GM18505 (cell line): ENCODE measurements at regions not wholly inside any gene's neighbourhood (a gene's known extent, or its start where the extent isn't known, plus 50 kb on each side); places are given as distances from the start of the nearest gene placed in this dataset.
"Not testable (repeated sequence)": the region's sequence is repeated elsewhere in the genome, so short reads cannot be mapped to it uniquely, and the experiment has no call there.

ENCODE experiments used
- ATAC-seq: cut with Tn5 transposase; IDR thresholded peaks from one replicate; pipeline ENCODE4 v1.9.1; 2021; ENCODE audit not compliant: unreplicated experiment
- POLR2A ChIP-seq: IDR thresholded peaks from 4 replicates; pipeline ENCODE4 v1.6.1; 2011; ENCODE audit warnings: borderline replicate concordance; ENCODE audit not compliant: insufficient read depth, insufficient read length; ENCODE audit errors: extremely low read depth

DNA sequence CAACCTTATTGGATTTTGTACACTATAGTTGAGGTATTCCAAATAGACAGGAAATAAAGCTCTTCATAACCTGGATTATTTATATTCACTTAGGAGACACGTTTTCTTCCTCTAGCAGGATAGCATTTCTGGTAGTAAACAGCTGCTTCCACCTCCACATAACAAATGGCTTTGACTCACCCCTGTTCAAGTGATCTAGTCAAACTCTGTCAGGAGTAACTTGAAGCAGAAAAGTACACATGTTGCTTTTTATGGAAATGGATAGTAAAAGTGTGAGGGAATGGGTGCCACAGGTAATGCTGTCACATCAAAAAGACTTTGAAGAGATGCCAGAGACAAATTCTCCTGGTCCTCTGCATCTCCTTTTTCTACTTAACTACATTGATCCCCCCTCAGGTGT, 258.7 kb upstream of the SLC7A11 start:
- no peak for ATAC-seq
- TF ChIP-seq POLR2A: no peak

DNA sequence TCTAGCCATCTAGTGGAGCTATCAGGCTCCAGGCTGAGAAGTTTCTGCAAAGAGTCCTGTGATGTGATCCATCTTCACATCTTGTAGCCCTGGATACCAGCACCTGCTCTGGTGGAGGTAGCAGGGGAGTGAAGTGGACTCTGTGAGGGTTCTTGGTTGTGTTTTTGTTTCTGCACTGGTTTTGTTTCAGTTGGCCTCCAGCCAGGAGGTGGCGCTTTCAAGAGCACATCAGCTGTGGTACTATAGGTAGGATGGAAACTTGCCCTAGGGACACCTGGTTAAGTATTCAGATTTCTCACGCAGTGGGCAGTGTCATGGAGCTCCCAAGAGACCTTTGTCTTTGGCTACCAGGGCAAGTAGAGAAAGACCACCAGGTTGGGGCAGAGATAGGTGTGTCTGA, 257.5 kb upstream of the SLC7A11 start:
- no peak for ATAC-seq
- TF ChIP-seq POLR2A: no peak

DNA sequence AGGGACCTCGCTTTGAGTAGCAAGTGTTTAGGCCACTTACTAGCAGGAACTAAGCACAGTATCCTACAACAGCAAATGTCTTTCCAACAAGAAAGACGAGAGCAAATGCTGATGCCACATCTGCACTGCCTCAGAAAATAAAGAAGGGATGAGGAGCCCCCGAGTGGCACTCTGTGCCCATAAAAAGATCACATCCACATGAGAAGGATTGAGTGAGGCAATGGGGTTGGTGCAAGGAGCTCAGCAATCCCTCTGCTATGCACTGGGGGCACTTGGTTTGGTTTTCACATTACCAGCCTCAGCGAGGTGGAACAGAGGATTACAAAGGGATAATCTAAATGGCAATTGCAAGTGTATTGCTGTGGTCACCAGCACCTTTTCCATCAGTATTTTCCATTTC, 252.8 kb upstream of the SLC7A11 start:
- TF ChIP-seq POLR2A: no peak
- ATAC-seq: peak; percentile 68

DNA sequence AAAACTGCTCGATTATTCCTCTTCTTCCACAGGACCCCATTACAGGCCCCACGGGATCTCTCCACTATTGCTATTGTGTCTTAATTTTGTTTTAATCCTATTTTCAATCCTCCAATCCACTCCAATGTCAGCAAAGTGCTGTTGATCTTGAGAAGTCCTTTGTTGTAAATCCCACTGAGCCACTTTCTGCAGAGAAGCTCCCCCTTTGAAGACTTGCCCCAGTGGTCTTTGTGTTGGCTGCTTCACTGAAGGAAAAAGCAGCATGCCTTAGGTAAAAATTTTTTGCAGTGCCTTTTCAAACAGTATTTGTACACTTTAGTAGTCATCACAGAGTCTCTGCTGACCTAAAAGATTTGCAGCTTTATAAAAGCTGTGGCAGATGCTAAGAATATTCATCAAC, 252.0 kb upstream of the SLC7A11 start:
- no peak for TF ChIP-seq POLR2A
- no peak for ATAC-seq

DNA sequence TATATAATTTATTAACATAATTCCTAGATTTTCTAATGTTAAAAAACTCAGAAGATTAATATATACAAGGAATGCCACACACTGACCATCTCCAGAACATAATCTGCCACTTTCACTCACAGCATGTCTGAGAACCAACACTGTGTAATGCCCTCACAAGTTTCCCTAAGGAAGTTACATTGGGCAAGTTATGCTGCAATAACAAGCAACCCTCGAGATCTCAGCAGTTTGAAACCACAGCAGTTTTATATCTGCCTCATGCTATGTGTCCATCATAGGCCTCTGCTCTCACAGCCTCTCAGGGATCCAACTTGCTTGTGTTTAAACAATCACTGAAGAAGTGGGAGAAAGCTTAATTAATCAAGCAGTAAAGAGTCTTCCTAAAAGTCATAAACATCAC, 250.0 kb upstream of the SLC7A11 start:
- ATAC-seq: no peak
- TF ChIP-seq POLR2A: no peak

DNA sequence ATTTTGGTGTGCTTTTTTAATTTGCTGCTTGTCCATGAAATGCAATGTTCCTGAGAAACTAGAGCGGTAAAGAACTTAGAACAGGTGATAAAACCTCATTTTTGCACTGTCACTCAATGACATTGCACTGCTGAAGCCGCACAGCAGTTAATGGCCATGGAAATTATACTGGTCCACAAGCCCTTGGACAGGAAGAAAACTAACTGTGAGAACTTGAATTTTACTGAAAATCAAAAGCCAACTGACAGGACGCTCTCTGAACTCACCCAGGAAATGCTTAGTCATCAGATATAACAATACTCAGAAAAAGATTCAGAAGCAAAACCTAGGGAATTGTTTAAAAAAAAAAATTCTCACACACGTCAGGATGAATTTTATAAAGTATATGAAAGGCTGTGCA, 246.4 kb upstream of the SLC7A11 start:
- TF ChIP-seq POLR2A: no peak
- no peak for ATAC-seq

DNA sequence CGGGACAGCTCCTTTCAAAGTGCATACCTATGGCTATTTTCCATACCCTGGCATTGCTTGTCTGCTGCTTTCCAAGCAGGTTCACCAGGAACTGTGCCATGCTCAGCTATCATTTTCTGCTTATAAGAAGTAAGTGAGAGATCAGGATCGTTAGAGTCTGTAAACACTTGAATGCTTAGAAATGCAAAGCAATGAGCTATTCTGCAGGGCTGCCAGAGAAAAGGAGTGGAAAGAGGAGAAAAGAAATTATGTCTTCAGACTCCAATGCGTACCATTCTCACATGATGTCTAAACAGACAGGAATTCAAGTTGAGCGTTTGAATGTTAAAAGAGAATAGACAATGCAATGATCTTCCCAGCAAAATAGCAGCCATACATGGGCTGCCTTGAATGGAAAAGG, 245.5 kb upstream of the SLC7A11 start:
- no peak for TF ChIP-seq POLR2A
- ATAC-seq: no peak

DNA sequence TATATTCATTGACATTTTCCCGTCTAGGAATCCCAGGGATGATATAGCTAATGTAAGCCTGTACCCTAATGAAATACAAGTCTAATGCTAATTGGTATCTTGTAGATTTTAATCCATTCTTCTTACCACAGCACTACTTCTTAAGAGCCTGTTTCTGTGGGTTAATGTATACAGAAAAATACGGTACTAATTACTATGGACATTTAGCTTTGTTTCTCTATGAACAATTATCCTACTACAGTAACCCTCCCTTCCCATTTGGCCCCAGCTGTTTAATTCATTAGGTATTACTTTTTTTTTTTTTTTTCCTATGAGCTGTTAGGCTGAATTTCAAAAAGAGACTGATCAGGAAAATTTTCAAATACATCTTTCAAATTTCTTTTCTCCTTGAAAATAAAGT, 245.1 kb upstream of the SLC7A11 start:
- no peak for ATAC-seq
- no peak for TF ChIP-seq POLR2A

DNA sequence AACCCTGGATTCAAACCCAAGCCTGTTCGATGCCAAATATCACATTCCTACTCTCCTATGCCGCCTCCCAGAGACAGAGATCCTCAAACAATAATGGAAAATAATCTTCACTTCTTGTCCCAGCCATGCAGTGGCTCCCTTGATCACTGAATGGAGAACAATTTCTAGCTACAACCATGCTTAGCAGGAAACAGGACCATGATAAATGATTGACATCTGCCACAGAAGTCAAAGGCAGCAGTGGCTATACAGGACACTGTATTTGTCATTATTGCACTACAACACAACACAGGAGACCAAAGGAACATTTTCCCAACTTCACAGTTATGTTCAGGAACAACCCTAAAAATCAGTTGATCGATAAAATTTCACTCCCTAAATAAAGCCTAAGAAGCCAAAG, 243.3 kb upstream of the SLC7A11 start:
- ATAC-seq: no peak
- TF ChIP-seq POLR2A: no peak

DNA sequence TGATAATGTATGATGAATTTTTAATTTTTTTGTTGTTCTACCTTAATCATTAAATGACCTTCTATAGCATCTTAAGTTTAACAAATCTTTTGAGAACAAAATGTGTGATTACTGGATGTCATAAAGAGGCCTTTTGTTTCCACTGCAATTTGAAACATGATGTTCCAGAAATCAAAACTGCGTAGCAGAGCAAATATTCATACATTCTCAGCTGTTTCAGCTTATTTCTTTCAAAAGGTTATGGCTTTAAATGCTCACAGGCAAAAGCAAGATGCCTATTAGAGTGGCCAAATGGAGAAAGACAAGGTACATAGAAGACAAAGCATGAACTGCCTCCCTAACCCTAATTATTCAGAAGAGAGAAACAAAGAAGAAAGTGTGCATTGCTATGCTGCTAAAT, 233.0 kb upstream of the SLC7A11 start:
- no peak for TF ChIP-seq POLR2A
- ATAC-seq: no peak

DNA sequence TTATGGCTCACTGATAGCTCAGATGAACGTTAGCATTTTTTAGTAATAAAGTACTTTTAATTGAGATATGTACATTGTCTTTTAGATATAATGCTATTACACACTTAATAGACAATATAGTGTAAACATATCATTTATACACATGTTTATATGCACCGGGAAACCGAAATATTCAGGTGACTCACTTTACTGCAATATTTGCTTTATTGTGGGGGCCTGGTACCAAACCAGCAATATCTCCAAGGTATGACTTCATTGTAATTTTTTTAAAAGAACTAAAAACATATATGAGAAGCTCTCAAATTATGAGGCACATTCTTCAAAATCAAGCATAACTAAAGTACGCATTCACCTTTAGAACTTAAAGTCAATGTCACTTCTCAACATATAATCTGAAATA, 231.2 kb upstream of the SLC7A11 start:
- TF ChIP-seq POLR2A: no peak
- ATAC-seq: no peak

DNA sequence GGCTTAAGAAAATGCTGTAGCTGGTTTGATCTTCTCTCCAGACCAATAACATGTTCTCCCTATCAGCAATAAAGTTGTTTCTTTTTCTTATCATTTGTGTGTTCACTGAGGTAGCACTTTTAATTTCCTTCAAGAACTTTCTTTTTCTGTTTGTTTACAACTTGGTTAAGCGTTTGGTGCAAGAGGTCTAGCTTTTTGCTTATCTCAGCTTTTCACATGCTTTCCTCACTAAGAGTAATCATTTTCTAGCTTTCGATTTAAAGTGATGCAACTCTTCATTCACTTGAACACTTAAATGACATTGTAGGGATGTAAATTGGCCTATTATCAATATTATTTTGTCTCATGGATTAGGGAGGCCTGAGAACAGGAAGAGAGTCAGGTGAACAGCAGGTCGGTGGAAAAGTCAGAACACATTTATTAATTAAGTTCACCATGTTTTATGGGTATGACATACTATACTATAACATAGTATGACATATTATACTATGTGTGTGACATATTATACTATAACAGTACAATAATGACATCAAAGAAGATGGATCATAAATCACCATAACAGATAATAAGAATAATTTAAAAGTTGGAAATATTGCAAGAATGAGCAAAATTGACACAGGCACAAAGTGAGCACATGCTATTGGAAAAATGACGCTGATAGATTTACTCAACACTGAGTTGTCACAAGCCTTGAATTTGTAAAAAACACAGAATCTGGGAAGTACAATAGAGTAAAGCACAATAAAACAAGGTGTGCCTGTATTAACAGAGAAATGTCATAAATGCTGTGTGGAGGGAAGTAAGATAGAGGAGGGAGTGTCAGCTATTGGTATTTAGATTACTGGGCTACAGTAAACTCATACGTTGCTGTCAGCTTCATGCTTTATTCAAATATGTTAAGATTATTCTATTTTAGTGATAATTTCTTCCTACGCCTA, 218.6 kb upstream of the SLC7A11 start:
- no peak for TF ChIP-seq POLR2A
- ATAC-seq: no peak

DNA sequence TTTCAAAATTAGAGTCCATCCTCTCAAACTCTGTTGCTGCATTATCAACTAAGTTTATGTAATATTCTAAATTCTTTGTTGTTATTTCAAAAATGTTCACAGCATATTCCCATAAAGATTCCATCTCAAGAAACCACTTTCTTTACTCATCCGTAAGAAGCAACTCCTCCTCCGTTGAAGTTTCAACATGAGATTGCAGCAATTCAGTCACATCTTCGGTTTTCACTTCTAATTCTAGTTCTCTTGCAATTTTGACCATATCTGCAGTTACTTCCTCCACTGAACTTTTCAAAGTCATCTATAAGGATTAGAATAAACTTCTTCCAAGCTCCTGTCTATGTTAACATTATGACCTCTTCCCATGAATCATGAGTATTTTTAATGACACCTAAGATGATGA, 216.6 kb upstream of the SLC7A11 start:
- no peak for ATAC-seq
- TF ChIP-seq POLR2A: no peak

DNA sequence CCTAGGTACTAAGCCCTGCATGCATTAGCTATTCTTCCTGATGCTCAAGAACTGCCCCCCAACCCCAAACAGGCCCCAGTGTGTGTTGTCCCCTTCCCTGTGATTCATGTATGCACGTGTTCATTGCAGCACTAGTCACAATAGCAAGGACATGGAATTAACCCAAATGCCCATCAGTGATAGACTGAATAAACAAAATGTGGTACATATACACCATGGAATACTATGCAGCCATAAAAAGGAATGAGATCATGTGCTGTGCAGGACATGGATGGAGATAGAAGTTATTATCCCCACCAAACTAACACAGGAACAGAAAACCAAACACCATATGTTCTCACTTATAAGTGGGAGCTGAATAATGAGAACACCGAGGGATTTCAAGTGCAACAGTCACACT, 214.2 kb upstream of the SLC7A11 start:
- not testable (repeated sequence) for ATAC-seq

DNA sequence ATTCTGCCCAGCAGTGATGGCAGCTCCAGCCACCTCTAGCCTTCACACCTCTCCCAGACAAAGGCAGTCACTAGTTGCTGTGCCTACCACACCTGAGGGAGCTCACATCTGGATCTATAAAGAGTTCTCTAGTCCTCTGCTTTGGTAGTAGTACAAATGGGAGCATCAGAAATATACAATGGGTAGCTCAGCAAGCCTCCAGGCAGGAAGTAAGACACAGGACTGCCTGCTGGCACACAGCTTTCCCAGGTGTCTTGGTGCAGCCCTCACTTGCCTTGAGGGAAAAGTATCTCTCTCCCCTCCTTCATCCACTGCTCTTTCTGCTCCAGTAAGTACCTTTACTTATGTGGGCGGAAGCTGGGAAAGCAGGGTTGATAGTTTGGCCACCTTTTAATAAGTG, 212.9 kb upstream of the SLC7A11 start:
- no peak for ATAC-seq
- TF ChIP-seq POLR2A: no peak
